GM21737 (cell line): ENCODE measurements at regions not wholly inside any gene's neighbourhood (a gene's known extent, or its start where the extent isn't known, plus 50 kb on each side); places are given as distances from the start of the nearest gene placed in this dataset.
"Not testable (repeated sequence)": the region's sequence is repeated elsewhere in the genome, so short reads cannot be mapped to it uniquely, and the experiment has no call there.

ENCODE experiments used
- ATAC-seq: cut with Tn5 transposase; IDR thresholded peaks from one replicate; pipeline ENCODE4 v1.9.1; 2021; ENCODE audit warnings: mild to moderate bottlenecking, moderate library complexity; ENCODE audit not compliant: unreplicated experiment

DNA sequence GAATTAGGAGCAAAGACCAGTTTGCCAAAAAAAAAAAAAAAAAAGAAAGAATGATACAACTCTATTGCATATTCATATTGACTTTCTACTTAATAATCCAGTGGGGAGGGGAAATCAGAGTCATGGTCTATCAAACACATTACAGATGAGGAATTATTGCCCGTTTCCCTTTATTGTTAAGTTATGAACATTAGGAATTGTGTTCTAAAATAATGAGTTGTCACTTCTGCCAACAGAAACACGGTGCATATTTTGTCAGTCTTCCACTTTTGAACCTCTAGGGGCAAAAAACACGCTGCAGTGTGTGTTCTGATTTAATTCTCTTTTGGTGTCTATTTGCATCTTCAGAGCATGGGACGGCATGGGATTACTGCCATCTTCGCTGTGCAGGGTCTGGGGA, 115.7 kb upstream of the RHOBTB1 start:
- ATAC-seq, result no peak

DNA sequence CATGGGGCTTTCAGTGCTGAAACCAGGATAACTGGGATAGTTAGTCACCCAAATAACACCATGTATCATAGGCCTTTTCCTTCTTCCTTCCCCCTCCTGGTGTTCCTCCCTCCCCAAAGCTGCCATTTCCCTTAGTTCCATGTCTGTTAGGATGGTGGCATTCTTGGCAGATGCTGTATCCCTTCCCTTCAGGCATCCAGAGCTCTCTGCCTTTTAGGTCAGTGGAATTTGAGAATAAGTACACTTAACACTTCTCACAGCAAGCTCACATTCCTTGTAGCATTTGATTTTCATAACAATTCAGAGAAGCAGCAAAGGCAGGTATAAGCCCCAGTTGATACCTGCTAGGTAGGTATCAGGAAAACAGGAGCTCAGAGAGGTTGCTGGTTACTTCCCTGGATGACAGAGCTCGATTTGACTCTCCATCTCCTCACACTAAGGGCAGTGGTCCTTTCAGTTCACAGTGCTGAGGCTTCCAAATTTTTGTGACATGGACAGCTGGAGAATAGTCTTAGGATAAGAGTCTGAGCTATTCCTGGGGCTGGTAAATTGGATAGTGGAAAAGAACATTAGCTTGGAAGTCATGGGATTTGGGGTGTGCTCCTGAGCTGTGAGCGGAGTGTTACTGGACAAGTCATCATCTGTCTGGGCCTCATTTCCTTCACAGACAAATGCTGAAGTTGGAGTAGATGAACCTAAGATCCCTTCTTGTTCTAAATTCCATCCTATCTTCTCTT, 108.7 kb upstream of the RHOBTB1 start:
- no peak for ATAC-seq

DNA sequence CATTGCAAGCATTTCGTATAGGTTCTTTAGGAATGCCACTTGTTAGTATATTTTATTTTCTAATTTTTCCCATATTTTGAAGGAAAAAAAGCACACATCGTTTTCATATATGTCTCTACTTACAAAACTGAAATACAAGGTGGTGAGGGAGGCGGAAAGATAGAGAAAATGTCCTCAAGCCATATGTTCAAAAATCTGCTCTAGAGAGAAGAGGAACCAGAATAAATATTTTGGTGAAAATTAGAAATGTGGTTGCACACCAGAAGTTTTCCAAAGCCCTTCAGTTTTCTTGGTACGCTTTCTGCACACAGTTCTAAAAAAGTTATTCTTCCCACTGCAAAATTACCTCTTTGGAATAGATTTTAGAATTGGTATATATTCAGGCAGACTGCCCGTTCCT, 107.4 kb upstream of the RHOBTB1 start:
- ATAC-seq, result no peak

DNA sequence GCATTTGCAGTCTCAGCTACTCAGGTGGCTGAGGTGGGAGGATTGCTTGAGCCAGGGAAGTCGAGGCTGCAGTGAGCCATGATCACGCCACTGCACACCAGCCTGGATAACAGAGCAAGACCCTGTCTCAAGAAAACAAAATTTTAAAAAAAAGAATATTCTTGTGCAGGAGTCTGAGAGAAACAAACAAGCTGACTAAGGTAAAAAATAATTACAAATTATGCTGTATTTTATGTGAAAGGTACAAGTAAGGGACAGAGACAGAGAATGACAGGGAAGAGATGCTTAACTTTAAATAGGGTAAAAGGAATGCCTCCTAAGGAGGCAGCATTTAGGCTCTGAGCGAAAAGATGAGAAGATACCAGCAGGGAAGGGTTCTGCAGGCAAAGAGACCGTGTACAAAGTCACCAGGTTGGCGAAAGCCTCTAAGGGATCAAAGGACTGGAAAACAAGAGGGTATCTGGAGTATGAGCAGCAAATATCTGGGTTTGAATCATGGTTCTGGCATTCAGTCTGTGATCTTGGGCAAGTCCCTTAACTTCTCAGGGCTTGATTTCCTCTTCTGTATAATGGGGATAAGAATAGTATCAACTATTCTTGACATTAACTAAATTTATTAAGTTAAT, 106.2 kb upstream of the RHOBTB1 start:
- ATAC-seq, result no peak

DNA sequence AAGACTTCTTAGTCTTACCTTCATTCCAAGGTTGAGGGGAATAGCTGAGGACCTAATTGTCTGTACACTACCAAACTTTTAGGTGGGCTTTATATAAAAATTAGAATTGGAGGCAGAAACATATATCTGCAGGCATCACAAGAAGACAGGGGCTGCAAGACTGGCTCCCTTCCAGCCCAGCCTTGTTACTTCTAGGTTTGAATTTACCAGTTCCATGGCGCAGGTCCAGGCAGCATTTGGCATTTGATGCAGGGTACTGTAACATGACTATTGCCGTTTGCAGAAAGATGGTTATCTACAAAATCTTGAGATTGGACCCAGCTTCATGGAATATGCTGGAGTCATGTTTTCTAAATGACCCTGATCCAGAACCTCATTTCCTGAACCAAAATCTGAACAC, 105.4 kb upstream of the RHOBTB1 start:
- no peak for ATAC-seq

DNA sequence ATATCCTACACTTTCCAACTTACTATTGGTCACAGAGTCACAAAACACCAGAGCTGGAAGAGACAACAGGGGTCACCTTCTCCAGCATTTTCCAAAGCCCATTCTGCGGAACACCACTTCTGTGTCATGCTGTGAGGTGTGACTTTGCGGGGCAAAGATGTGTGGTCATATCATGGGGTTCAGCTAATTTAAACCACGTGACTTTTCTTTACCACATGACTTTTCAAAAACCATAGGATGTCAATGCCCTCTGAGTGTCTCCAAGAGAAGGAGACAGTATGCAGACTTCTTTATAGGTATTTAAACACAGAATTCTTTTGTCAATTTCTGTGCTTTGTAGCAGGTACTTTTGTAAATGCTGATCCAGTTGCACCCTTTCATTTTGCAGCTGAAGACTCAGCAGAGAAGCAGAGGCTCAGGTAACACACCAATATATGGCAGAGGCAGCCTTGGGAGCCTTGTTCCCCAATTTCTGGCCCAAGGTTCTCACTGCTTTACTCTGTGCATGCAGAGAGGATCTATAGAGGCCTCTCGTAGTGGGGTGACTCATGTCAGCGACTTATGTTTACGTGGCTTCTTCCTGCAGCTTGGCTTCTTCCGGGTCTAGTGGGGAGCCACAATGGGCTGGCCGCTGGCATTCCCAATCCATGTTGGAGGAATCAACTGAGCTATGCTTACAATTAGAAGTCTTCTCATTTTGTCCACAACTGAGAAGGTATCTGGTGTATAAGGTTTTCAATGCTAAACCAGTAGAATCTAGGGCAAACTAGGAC, 104.0 kb upstream of the RHOBTB1 start:
- no peak for ATAC-seq

DNA sequence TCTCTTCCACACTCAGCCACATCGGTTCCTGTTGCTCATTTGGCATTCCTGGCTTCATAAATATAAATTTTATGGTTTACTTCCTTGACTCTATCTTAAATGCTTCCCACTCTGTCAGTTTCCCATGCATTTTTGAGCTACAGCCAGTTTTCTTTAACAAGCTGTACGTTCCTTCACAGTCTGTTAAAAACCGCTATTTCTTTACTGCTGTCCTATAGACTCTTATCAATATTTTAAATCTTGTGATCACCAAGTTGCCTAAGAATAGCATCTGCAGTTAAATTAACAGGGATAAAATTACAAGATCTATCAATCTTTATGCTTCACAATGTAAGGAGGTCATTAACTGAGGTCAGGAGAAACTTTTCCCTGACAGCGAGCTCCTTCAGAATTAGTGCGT, 103.1 kb upstream of the RHOBTB1 start:
- ATAC-seq, result no peak

DNA sequence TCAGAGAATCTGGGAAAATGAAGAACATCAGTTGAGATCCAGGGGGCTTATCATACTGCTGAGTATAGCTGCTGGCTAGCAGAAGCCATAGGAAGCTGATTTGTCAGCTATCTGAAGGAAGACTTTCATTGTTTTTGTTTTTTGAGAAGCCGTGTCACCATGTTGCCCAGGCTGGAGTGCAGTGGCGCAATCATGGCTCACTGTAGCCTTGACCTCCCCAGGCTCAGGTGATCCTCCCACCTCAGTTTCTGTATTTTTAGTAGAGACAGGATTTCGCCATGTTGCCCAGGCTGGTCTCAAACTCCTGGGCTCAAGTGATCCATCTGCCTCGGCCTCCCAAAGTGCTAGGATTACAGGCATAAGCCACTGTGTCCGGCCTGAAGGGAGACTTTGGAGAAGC, 101.5 kb upstream of the RHOBTB1 start:
- not testable (repeated sequence) for ATAC-seq

DNA sequence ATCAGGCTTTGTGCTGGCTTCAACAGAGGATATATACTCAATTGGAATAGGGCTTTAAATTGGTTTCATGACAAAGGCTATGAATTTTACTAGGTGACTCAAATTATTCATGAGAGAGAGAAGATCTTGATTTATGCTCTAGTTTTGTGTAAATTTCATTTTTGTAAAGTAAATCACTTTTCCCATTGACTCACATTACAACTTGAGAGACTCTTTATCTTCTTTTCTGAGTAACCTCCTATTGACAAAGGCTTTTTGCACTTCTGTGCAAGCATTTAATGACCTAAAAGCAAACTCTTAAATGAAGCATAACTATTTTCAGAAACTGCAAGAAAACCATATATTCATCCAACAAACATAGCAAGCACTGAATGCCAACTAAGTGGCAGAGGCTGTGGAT, 98.5 kb upstream of the RHOBTB1 start:
- no peak for ATAC-seq

DNA sequence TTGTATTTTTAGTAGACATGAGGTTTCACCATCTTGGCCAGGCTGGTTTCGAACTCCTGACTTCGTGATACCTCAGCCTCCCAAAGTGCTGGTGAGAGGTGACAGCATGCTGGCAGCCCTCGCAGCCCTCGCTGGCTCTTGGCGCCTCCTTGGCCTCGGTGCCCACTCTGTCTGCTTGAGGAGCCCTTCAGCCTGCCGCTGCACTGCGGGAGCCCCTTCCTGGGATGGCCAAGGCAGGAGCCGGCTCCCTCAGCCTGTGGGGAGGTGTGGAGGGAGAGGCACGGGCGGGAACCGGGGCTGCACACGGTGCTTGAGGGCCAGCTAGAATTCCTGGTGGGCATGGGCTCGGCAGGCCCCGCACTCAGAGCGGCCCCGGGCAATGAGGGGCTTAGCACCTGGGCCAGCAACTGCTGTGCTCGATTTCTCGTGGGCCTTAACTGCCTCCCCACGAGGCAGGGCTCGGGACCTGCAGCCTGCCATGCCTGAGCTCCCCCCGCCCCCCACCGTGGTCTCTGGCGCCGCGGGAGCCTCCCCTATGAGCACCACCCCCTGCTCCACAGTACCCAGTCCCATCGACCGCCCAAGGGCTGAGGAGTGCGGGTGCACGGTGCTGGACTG, 96.5 kb upstream of the RHOBTB1 start:
- no peak for ATAC-seq

DNA sequence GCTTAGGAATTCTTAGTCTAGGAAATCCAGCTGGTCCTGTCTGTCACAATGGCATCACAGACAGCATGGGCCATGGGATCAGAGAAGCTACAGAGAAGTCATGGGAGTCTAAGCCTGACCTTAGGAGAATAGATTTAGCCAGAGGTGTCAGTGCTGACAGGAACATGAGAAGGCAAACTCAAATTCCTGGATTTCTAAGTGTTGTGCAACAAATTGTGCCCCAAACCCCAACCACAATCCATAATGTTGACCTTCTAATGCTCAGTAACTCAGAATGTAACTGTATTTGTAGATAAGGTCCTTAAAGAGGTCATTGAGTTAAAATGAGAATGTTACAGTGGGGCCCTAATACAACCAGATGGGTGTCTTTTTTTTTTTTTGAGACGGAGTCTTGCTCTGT, 95.9 kb upstream of the RHOBTB1 start:
- no peak for ATAC-seq

DNA sequence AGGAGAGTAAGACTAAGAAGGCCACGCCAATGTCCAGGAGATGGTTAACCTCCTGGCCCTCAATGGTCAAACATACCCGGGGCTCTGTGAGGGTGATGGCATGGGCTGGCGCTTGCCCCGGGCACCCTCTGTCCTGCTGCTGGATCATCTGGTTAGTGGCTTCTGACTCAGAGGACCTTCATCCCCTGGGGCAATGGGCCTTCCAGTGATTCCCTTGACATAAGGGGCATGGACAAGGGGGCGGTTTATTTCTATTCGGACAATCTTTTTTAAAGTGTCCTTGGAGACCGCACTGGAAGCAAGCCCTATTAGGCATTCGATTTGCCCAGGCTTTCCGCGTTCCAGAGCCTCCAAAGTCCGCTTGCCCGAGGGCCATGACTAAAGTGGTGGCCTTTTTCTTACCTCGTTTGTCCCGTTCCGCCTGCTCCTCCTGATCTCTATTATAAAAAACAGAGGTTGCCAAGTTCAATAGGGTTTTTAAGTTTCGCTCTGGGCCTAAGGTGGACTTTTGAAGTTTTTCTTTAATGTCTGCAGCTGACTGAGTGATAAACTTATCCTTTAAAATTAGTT, 93.4 kb upstream of the RHOBTB1 start:
- not testable (repeated sequence) for ATAC-seq

DNA sequence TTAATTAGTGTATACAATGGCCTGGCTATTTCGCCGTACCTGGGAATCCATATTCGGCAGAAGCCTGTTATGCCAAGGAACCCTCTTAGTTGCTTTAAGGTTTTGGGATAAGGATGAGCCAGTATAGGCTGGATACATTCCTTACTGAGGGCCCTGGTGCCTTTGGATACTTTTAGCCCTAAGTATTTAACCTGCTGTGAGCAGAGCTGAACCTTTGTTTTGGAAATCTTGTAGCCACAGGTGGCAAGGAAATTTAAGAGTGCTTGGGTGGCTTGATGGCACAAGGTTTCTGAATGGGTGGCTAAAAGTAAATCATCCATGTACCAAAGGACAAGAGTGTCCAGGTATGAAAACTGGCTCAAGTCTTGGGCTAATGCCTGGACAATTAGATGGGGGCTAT, 92.2 kb upstream of the RHOBTB1 start:
- not testable (repeated sequence) for ATAC-seq

DNA sequence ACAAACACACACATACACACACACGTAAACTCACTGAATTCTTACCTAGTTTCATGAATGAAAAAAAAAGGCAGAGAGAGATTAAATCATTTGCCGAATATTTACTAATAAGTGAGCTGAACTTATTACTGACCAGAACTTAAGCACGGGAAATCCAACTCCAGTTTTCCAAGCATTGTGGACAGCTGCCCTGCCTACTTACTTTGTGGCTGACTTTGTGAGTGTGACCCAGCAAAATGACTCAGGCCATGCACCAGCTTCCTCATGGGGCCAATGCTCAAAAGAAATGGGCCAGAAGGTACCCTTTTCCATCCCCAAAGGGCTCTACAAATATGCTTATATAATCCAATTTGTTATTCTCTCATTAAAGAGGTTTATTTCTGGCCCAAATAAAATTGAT, 87.4 kb upstream of the RHOBTB1 start:
- no peak for ATAC-seq

DNA sequence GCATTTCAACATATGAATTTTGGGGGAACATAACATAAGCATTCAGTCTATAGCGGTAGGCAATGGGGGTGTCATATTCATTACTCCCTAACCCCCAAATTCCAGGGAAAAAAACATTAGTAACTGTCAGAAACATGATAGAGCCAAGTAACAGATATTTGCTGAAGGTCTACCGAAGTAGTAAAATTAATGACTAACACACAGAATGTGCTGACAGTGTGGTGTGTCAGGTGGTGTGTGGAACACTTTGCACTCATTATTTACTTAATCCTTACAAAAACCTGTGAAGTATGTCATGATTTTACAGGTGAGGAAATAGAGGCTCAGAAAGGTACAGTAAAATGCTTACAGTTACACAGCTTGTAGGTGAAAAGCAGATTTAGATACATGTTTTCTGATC, 85.4 kb upstream of the RHOBTB1 start:
- ATAC-seq, result no peak

DNA sequence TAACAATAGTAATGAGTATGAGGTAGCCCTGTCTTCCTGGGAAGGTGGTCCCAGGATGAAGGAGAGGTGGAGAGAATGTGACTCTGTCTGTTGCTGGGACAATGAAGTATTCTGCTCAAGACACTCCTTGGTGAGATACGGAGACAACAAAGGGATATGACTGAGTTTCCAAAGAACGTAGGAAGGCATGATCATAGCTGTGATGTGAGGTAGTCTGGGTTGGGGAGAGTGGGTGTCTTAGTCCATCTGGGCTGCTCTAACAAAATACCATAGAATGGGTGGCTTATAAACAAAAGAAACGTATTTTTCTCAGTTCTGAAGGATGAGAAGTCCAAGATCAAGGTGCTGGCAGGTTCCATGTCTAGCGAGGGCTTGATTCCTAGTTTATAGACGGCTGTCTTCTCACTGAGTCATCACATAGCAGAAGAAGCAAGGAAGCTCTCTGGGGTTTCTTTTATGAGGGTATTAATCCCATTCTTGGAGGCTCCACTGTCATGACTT, 84.9 kb upstream of the RHOBTB1 start:
- no peak for ATAC-seq

DNA sequence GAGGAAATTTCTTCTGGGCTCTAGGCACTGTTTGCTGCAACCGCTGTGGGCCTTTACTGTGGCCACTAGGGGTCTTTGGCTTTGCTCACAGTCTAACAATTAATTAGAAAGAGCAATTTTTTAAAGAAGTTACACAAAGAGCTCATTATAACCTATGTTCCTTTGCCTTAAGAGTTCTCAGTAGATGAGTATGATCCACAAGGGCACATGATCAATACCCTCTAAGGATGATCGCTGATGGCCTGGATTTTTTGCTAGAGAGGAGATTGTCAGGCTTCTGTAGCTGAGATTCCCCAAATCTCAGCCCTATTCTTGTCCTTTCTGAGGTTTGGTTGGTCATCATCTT, 80.8 kb upstream of the RHOBTB1 start:
- ATAC-seq, result no peak

DNA sequence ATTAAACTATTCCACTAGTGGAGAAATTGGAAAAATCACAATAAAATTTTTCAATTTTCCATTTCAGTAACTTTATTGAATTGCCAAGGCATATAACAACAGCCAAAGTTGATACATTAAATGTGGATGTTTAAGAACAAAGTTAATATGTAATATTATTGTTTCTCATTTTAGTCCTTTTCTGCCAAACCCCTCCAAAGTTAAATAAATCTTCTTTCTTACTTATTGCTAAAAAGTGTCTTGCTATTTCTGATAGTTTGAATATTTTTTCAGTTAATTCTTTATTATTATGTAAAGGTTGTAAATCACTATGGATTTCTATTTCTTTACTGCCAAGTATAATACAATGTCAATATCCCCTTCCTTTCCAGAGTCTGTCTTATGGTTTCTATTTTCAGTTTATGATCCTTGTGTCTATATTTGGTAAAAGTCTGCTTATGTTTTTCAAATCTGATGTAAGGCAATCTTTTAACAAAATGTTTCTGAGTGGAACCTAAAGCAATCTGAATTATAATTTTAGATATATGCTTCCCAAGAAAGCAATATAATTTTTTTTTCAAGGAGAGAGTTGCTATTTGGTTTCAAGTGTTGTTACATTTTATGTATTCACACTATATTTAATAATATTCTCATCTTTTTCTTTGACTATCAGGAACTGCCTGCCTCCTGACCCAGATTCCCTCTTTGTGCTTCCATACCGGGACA, 80.3 kb upstream of the RHOBTB1 start:
- no peak for ATAC-seq

DNA sequence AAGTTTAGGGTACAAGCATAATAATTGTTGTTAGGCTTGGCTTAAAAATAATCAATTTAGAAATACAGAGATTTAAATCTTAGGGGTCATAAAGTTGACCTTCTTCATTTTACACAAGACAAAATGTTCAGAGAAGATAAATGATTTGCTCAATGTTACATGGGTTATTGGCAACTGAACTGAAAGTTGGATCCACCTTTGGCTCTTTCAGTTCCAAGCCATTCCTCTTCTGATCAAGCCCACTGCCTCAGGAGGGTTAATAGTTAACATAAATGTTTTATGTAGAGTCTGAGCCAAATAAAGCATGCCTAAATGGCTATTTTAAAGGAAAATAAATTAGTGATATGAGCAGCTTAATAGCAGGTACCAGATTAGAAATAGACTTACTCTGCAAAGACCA, 79.1 kb upstream of the RHOBTB1 start:
- no peak for ATAC-seq

DNA sequence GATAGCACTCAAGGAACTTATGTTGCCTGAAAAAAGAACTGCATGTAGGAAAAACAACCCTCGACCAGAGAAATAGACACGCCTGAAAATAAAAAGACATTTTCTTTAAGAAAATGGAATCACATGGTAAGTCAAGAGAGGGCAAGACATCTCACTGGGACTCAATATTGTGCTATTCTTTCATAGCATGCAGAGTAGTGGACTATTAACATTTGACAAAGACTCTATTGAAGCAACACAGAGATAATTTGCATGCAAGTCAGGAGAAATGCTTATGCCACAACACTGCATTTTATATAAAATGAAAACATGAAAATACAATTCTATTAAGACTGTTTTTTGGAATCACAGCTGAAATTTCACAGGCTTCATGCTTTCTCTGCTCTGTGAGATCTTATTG, 77.9 kb upstream of the RHOBTB1 start:
- no peak for ATAC-seq
